LHCN-M2 (cell line): ENCODE measurements at regions not wholly inside any gene's neighbourhood (a gene's known extent, or its start where the extent isn't known, plus 50 kb on each side); places are given as distances from the start of the nearest gene placed in this dataset.
"Not testable (repeated sequence)": the region's sequence is repeated elsewhere in the genome, so short reads cannot be mapped to it uniquely, and the experiment has no call there.

ENCODE experiments used
- DNase-seq: peaks from one replicate; pipeline ENCODE4 v3.0.0-alpha.2; 2012; ENCODE audit warnings: low read depth

DNA sequence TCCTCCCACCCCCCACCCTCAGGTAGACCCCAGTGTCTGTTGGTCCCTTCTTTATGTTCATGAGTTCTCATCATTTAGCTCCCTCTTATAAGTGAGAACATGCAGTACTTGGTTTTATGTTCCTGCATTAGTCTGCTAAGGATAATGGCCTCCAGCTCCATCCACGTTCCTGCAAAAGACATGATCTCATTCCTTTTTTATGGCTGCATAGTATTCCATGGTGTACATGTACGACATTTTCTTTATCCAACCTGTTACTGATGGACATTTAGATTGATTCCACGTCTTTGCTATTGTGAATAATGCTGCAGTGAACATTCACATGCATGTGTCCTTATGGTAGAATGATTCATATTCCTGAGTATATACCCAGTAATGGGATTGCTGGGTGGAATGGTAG, 87.6 kb upstream of the TBL1X start:
- DNase-seq, result not testable (repeated sequence)

DNA sequence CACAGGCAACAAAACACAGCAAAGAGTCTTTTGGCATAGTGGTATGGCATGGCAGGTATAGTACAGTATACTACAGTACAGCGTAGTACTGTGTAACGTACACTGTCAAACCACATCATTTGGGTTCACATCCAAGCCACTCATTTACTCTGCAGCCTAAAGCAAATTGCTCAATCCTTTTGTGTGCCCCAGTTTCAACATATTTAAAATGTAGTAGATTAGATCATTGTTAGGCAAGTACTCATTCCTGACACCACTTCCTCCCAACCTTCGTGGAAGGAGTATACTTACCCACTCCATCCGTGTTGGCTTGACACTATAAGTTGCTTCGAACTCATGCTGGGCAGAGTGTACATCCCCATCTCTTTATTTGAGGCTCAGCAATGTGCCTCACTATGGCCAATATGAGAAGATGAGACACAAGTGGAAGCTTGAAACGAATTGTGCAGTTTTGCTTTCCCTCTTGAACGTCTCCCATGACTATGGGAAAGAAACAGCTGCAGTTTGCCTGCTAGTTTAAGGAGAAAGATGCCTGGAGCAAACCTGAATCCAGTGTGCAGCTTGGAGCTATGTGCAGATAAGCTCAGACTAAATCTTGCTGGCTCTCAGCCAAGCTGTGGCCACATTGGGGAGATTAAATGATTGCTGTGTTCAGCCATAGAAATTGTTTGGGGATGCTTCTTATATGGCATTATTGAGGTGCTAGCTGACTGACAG, 85.7 kb upstream of the TBL1X start:
- no peak for DNase-seq

DNA sequence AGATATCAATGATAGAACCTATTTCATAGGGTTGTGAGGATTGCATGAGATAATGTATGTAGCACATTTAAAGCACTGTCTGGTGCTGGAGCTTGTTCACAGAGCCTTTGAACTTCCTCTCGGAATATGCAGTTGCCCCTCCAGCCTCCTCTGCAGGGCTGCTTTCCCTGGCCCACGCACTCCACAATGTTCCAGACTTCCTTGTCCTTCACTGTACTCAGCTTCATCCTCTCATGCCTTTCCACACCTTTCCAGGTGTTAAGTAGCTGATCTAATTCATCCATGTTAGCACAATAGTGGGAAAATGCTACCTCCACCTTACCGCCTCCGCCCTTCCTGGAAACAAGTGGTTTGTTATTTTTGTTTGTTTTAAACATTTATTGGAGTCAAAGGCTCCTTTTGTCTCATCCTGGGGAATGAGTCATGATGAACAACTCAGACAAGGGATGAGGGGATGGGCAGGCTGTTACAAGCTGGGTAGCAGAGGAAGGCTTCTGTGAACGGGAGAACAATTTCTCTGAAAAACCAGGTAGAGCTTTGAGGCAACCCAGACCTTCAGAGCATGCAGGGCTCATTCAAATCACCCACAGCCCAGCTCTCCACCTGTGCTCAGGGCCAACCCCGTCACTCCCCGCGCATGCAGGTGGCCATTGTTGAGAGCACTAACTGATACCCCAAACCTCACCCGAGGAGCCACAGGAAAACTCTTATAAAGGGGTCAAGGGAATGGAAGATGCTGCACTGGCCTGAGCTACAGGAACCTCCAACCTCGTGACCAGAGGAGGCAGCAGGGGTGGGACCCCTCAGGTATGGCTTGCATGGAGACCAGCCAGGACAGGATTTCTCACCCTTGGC, 84.9 kb upstream of the TBL1X start:
- peak; percentile 53 for DNase-seq

DNA sequence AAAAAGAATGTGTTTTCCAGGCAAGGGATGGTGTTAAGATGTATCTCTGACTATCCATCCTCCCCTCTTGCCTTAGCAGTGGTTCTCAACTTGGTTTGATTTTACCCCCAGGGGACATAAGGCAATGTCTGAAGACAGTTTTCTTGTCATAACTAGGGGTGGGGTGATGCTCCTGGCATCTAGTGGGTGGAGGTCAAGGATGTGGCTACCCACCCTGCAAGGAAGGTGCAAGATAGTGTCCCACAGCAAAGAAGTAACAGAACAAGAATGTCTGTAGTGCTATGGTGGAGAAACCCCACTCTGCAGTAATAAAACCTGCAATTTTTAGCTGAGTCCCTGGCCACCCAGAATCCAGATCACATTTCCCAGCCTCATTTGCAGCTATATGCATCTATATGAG, 81.2 kb upstream of the TBL1X start:
- no peak for DNase-seq

DNA sequence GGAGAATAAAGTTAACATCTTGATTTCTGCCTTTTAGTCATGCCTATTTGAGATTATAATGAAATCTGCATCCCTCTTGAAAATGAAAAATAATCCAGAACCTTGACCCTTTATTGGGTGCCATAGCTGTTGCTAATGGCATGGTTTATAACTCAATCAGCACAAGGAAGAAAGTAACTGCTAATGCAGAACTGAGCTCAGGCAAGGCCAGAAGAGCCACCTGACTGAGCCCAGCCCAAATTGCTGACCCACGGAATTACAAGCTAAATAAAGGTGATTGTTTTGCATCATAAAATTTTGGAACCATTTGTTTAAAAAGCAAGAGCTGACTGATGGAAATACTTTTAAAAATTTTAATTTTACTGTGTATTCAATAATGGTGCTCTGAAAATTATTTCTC, 76.4 kb upstream of the TBL1X start:
- no peak for DNase-seq

DNA sequence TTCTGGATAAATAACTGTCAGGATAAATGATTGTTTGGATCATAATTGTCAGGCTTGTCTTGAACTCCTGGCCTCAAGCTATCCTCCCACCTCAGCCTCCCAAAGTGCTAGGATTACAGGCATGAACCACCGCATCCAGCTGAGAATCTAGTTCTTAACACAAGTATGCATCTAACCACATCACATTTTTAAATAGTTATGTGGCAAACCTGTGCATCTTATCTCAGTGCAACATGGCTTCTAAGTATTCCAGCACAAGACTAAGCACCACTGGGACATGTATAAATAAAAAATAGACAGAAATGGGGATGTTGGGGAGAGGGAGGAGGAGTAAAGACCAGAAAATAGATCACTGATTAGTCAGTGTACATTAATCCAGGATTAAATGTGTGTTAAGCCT, 74.7 kb upstream of the TBL1X start:
- no peak for DNase-seq

DNA sequence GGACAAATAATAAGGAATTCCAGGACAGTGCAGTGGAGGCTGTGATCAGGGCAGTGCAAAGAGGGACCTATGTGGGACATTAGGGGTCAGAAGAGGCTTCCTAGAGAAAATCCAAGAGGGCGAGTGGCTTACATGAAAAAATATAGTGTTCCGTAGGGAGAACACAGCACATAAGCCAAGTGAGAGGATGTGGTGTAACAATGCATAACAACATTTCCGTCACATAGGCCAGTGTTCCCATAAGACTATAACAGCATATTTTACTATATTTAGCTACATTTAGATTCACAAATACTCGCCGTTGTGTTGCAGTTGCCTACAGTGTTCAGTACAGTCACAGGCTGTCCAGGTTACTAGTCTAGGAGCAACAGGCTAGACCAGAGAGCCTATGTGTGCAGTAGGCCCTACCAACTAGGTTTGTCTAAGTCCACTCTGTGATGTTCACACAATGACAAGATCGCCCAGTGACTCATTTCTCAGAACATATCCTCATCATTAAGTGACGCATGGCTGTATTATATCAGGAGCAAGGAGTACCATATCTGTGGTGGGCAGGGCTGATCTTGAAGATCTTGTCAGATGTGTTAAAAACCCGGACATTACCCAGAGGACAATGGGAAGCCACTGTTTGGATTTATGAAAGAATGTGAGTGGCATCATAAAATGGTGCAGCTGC, 74.0 kb upstream of the TBL1X start:
- no peak for DNase-seq

DNA sequence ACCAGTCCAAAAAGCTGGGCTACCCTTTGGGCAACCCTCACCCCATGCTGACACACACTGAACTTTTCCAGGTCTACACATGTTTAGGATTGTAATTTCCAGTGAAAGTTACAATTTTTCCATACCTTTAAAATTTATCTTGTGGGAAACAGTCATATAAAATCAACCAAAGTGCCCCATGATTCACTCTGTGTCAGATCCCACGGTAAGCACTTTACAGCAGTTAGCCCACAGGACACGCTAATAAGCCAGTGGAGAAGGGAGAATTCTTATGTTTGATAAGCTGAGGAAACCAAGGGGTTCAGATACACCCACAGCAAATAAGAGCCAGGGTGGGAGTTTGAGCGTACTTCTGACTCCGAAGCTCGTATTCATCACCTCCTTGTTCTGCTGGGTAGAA, 72.4 kb upstream of the TBL1X start:
- no peak for DNase-seq

DNA sequence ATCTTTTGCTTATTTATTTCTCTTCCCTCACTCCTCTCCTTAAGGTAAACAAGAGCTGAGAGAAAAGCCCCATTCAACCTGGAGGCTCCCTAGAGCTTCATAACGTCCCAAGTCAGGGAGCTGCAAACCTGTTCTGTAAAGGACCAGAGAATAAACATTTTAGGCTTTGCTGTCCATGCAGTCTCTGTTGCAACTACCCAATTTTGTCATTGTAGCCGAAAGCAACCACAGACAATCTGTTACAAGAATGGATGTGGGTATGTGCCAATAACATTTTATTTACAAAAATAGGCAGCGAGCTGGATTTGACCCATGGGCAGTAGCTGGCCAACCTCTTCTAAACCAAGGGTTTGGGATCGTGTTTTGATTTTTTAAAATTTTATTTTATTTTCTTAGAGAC, 71.3 kb upstream of the TBL1X start:
- no peak for DNase-seq

DNA sequence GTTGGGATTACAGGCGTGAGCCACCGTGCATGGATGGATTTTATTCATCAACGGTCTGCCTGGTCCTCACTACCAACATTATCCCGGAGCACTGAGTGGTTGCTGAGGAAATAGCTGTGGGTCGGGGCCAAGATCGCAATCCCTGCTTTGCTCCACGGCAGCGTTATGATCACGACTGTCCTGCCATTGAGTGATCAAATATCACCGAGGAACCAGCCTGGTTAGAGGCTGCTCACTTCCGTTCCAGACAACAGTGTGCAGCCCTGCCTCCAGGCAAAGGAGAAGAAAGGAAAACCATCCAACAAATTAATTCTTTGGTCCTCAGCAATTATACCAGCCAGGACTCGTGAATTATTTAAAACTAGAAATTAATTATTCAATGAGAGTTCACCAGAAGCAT, 70.6 kb upstream of the TBL1X start:
- DNase-seq, result no peak

DNA sequence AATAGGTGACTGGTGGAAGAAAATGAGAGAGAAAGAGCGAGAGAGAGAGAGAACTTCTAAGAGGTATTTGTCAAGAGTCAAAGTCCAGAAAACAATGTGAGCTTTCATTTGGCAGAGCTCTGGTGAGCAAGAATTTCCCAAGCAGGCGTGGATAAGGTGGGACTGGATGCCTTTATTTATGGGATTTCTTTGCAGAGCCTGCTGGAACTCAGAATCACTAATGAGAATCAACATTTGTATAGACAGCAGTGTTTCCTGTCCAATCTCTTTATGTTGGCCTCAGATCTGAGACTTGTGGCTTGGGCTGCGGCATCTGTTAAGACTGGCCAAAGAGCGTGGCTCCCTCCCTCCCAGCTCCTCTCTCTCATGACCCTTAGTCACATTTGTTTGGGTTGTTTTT, 67.9 kb upstream of the TBL1X start:
- DNase-seq, result no peak

DNA sequence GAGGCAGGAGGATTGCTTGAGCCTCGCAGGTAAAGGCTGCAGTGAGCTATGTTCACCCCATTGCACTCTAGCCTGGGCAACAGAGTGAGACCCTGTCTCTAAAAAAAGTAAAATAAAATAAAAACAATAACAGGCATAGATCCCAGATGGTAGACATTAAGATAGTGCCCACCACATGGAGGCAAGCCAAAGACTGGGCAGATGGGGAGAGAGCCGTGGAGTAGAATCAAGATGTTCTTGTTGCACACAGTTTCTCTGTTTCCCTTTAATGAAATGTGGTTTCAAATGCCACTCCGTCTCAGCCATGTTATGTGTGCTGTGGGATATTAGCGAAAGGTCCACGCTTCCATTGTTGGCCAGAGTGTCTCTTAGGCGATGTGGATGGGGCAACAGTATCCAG, 63.8 kb upstream of the TBL1X start:
- no peak for DNase-seq

DNA sequence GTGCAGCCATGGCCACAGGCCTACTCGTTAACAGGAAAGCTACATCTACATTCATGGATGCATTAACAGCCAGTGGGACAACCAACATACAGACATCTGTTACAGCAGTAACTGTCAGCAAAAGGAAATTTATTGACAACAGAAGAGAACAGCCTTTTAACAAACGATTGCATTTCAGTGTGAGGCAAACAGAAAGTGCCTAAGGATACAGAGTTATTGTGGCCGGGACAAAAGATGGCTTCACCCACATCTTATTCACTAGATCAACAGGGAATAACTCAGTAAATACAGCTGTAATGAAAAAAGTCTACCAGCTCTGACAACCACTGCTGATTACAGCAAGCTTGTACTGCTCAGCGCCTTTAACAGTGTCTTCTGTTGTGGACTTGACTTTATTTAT, 61.5 kb upstream of the TBL1X start:
- no peak for DNase-seq

DNA sequence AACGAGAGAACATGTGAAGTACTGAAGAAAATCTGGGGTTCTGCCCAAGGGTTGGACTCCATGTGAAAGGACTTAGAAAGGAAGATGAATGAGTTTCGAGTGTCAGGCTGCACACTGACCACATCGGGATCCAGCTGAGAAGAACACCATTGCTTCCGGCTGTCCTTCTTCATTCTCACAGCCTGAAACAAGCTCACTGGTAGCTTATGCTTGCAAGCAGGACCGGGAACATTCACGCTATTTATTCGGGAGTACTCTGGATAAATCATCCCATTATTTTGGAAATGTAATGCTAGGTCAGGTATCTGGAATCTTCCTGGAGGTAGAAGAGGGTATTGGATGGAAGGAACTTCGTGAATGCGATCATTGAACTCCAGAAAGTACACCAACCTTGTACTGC, 59.2 kb upstream of the TBL1X start:
- not testable (repeated sequence) for DNase-seq

DNA sequence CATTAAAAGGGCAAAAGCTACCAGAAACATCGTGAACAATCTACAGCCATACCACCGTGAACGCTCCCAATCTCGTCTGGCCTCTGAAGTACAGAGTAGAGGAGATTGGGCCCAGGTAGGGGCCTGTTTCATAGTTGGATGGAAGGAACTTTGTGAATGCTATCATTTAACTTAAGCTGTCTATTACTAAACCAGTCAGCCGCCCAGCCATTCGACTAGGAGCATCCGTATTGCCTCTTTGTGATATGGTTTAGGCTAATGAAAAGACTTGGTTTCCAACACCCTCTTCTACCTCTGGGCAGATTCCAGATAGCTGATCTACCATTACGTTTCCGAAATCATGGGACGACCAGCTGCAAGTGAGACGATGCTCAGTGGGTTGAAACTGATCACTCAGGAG, 54.0 kb upstream of the TBL1X start:
- not testable (repeated sequence) for DNase-seq

DNA sequence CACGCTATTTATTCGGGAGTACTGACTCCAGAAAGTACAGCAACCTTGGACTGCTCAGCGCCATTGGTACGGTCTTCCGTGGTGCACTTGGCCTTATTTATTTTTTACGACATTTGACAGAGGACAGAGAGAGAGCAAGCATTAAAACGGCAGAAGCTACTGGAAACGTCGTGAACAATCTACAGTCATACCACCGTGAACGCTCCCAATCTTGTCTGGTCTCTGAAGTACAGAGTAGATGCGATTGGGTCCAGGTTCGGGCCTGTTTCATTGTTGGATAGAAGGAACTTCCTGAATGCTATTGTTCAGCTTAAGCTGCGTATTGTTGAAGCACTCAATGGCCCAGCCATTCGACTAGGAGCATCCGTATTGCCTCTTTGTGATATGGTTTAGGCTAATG, 53.2 kb upstream of the TBL1X start:
- DNase-seq, result not testable (repeated sequence)

DNA sequence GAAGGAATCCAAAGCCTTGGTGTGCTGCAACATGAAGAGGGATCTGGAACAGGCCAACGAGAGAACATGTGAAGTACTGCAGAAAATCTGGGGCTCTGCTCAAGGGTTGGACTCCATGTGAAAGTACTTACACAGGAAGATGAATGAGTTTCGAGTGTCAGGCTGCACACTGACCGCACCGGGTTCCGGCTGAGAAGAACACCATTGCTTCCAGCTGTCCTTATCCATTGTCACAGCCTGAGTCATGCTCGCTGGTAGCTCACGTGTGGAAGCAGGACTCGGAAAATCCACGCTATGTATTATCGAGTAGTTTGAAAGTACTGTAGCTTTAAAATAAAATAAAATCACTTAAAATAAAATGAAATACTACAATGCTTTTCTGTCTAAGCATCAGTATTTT, 50.4 kb upstream of the TBL1X start:
- peak; percentile 83 for DNase-seq
